HFF-Myc (cell line): ENCODE measurements at regions not wholly inside any gene's neighbourhood (a gene's known extent, or its start where the extent isn't known, plus 50 kb on each side); places are given as distances from the start of the nearest gene placed in this dataset.

Experiments used
- DNase-seq: peaks from one replicate; pipeline ENCODE4 v3.0.0-alpha.2; 2011; ENCODE audit warnings: low read depth; ENCODE audit errors: extremely low read depth
- H3K4me3 ChIP-seq: replicated peaks from 2 replicates; pipeline ENCODE4 v1.5.1; 2011; ENCODE audit warnings: low read depth, mild to moderate bottlenecking, control low read depth, low read length
- CTCF ChIP-seq: IDR thresholded peaks from 2 replicates; pipeline ENCODE4 v1.5.1; 2012; ENCODE audit warnings: mild to moderate bottlenecking, low read depth, low read length, control low read depth; ENCODE audit errors: missing control alignments

GRCh38 chr6:19478273-19478672 lies 358.9 kb upstream of the ID4 start:
- TF ChIP-seq CTCF = no peak
- no peak for DNase-seq
- H3K4me3 ChIP-seq = no peak overlapping the region

- H3K4me3 ChIP-seq = no peak overlapping the region
- TF ChIP-seq CTCF = no peak
- DNase-seq = no peak
These were observed 358.2 kb upstream of the ID4 start for GRCh38 chr6:19478992-19479391.

- no peak for DNase-seq
- TF ChIP-seq CTCF = no peak
- no peak overlapping the region for H3K4me3 ChIP-seq
These were observed 357.6 kb upstream of the ID4 start for GRCh38 chr6:19479551-19479950.

GRCh38 chr6:19492636-19493405 lies 344.3 kb upstream of the ID4 start:
- H3K4me3 ChIP-seq = no peak overlapping the region
- no peak for TF ChIP-seq CTCF
- DNase-seq = no peak

GRCh38 chr6:19501737-19502245 lies 335.4 kb upstream of the ID4 start:
- no peak overlapping the region for H3K4me3 ChIP-seq
- TF ChIP-seq CTCF = no peak
- DNase-seq = no peak

GRCh38 chr6:19502301-19502700 lies 334.9 kb upstream of the ID4 start:
- no peak for DNase-seq
- no peak overlapping the region for H3K4me3 ChIP-seq
- no peak for TF ChIP-seq CTCF
